GM21786 (cell line): ENCODE measurements at regions not wholly inside any gene's neighbourhood (a gene's known extent, or its start where the extent isn't known, plus 50 kb on each side); places are given as distances from the start of the nearest gene placed in this dataset.
"Not testable (repeated sequence)": the region's sequence is repeated elsewhere in the genome, so short reads cannot be mapped to it uniquely, and the experiment has no call there.

Source experiments
- ATAC-seq: cut with Tn5 transposase; IDR thresholded peaks from one replicate; pipeline ENCODE4 v1.9.1; 2021; ENCODE audit not compliant: unreplicated experiment

DNA sequence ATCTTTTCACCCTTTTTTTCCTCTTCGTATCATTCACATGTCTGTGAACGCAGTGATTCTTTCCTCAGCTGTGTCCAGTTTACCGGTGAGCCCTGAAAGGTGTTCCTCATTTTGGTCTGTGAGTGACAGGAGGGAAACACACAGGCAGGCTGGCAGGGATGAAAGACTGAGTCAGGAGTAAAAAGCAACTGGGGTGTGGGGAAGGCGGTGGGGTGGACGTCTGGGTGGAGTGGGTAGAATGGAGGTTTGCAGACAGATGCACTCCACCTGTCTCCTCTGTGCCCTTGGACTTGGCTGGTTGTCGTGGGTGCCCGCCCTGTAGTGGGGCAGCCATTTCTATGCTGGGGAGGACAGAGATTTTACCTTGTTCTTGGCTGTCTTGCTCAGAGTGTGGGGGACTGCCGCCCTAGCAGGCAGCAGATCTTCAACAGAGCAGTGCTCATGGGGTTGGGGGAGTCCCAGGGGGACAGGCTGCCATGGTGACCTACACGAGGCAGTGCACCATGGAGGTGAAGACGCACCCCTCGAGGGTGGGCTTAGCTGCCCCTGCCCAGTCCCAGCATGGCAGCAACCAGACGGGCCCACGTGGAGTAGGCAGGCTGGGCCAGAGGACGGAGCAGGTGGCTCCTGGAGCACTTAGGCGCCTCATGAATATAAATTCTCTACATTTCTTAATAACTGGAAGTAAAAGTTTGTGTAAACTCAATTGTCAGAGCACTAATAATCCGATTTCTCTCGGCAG, 603.7 kb downstream of the TBC1D22A start:
- no peak for ATAC-seq

DNA sequence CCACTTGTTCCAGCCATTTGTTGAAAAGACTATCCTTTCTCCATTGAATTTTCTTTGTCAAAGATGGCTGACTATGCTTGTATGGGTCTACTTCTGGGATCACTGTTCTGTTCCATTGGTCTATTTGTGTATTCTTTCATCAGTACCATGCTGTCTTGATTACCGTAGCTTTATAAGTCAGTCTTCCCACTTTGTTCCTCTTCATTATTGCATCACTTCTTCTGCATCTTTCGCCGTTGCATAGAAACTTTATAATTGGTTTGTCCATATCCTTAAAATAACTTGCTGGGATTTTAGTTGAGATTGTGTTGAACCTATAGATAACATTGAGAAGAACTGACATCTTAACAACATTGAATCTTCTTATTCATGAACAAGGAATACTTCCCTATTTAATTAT, 598.8 kb downstream of the TBC1D22A start:
- ATAC-seq, result no peak

DNA sequence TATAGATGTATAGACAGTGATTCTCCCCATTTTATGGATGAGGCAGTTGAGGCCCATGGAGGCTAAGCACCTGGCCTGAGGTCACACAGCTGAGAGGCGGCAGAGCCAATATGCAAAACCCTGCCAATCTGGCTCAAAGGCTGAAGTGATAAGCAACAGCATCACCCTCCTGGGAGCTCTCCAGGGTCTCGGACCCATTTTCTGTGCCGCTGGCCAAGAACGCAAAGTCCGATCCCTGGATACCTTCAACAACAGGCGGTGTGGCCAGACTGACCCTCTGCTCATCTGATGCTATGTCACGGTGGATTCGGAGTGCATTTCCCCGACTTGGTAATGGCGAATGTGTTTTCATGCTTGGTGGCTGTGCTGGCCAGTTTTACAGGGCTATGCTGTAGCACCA, 595.0 kb downstream of the TBC1D22A start:
- no peak for ATAC-seq

DNA sequence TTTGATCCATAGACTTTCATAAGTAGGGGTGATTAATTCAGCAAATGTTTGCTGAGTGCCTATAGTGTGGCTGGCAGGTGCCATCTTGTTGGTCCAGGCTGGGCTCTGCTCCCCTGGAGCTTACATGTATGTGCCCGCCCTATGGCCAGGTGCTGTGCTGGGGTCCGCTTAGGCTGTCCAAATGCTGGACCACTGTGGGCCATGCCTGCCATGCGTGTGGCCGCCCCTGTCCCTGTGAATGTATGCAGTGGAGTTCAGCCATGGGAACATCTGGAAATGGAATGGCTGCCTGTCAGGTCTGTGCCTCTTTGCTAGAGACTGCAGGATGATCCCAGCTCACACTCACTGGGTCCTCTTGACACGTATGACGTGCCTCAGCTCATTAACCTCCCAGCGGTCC, 594.6 kb downstream of the TBC1D22A start:
- no peak for ATAC-seq

DNA sequence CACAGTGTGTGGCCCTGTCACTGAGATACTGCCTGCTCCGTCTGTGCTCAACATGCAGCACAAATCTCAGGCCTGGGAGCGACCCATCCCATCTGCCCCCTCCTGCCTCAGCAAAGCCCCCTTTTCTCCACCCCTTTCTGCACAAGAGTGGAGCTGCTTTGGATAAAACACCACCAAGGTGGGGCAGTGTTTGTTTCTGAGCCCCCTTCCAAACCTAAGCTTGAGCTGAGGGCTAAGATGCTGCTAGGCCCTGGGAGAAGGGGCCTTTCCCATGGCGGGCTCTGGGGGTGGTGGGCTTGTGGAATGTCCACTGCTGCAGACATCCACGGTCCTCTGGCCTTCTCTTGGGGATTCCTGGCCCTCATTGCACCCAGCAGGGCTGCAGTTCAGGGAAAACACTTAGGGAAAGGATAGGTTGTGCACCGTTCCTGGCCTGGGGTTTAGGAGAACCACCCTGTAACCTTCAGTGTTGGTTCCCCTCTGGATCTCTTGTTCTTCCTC, 594.1 kb downstream of the TBC1D22A start:
- ATAC-seq, result no peak

DNA sequence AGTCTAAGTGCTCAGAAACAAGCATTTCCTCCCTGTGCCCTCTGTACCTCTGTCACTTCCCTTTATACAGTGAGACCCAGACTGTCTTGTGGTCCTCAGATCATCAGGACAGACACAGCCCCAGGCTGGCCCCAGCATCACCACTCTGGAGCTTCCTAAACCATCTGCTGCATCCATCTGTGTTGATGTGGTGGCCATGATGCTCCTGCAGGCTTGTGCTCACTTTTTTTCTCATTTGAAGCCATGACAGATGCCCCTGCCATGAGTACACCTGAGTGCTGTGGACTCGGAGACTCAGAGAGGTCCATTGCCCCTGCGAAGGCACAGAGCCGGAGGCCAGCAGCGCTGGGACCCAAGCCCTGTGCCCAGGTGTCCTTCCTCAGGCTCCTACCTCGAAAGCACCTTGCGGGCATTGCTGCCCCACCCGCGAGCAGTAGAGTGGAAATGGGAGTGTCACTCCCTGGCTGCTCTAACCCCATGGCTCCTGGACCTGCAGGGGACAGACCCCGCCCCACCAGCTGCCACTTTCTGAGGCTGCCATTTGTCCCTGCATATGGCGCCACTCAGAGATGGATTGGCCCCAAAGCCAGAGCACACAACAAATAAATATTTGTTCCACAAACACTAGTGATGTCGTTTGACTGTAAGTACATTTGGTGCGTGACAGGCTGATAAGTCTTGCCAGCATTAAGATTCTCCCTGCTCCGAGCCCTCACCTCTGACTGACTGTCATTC, 593.5 kb downstream of the TBC1D22A start:
- ATAC-seq, result no peak

DNA sequence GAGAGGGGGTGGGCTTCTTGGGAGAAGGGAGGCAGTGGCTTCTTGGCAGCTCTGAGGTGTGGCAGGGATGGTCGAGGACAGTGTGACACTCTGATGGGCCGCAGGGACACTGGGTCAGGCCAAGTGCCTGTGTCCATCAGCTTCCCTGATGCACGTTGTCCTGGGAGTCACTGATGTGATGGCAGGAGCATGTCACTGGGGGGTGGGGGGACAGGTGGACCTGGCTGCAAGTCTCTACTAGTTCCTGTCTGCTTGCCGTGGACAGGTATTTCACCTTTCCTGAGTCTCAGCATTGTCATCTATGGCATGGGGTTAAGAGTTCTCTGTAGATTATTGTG, 592.9 kb downstream of the TBC1D22A start:
- no peak for ATAC-seq

DNA sequence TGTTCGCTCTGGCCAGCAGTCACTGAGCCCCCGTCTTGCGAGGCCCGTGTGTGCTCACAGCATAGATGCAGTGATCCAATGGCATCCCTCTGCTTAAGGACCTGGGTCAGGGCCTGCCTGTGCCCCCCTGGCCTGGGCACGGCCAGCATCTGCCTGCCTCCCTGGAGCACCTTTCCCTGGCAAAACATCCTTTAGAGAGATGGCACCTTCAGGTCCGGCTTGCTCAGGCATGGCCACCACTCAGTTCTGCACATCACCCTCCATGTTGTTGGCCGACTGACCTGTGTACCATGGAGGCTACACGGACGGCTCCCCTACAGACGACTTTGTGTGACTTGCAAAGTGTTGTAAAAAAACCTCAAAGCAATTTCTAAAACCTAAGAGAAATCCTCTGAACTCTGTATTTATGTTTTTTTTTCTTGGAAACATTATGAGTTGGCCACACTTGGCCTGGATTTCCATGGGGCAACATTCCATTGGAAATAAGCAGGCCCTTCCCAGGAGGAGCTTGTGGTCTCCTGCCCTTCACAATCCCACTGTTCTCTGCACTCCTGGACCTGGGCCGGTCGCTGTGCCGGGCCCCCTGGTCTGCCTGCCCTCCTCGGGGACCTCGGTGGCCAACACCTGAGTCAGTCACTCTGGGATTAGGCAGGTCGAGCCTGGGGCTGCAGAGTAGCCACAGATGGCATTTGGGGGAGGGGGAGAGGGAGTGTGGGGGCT, 592.4 kb downstream of the TBC1D22A start:
- no peak for ATAC-seq

DNA sequence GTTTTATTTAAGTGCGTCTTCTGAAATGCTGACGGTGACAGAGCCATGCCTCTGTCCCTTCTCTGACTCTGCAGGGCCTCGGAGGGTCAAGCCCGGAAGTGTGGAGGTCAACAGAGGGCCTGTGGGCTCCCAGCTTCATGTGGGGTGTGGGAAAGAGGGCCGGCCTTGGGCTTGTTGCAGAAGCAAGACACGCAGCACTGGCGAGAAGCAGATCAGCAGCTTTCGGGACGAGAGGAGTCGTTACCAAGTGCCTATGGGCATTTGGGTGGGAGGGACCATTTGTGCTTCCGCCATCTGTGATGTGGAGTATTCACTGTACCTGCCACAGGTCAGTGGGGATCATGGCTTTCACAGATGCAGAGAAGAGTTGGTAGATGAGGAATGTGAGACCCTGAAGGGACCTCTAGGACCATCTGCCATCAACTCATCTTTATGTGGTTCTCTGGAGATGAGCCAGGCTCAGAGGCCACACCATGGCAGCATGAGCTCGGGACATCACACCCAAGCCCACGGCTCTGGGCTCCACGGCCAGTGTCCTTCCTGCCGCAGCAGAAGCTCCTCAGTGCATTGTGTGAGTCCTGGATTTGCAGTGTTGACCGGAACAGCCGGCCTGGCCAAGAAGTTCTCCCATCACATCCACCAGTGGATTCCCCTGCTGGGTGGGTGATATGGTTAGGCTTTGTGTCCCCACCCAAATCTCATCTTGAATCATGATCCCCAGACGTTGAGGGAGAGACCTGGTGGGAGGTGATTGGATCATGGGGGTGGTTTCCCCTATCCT, 590.7 kb downstream of the TBC1D22A start:
- no peak for ATAC-seq

DNA sequence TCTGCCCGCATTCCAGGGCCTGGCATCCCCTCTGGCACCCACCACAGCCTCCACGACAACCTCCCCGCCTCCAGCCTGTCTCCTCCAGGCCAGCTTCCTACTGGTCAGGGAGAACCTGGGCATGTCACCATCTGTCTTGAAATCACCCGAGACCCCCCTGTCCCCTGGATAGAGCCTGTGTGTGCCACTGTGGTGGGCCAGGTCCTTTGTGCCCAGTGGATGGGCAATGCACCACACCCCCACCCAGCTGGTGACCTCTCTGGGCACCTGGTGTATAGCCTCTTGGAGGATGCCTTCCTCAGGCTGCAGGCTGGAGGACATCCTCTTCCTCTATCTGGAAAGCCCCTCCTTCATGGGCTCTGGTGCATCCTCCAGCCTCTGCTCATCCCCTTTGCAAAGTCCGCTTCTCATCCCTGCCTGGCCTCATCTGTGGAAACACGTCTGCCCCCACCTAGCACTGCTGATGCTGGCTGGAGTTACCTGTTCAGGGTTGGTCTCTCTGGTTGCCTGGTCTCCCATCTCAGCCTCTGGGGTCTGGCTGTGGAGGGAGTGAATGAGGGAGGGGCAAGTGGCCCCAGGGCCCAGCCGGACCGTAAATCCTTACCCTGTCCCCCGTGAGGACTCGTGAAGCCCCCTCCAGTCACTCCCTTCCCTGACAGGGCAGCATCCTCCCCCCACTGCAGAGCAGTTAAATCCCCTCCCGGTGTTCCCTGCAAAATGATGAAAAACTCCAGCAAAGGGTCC, 589.6 kb downstream of the TBC1D22A start:
- ATAC-seq, result no peak

DNA sequence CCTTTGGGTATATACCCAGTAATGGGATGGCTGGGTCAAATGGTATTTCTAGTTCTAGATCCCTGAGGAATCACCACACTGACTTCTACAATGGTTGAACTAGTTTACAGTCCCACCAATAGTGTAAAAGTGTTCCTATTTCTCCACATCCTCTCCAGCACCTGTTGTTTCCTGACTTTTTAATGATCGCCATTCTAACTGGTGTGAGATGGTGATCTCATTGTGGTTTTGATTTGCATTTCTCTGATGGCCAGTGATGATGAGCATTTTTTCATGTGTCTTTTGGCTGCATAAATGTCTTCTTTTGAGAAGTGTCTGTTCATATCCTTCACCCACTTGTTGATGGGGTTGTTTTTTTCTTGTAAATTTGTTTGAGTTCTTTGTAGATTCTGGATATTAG, 583.8 kb downstream of the TBC1D22A start:
- not testable (repeated sequence) for ATAC-seq

DNA sequence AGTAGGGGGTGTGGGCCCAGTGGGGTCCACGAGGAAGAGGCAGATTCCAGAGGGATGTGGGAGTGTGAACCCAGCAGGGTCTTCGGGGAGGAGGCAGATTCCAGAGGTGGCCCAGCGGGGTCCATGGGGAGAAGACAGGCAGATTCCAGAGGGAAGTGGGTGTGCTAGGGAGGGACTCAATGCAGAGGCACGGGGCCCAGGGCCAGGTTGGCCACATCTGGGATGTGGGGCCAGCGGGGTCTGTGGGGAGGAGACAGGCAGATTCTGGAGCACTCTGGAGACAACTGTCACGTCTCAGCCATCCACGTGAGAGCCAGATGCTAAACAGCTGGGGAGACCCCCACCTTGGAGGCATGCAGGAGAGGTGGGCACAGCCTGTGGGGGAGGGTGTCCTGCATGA, 582.6 kb downstream of the TBC1D22A start:
- no peak for ATAC-seq

DNA sequence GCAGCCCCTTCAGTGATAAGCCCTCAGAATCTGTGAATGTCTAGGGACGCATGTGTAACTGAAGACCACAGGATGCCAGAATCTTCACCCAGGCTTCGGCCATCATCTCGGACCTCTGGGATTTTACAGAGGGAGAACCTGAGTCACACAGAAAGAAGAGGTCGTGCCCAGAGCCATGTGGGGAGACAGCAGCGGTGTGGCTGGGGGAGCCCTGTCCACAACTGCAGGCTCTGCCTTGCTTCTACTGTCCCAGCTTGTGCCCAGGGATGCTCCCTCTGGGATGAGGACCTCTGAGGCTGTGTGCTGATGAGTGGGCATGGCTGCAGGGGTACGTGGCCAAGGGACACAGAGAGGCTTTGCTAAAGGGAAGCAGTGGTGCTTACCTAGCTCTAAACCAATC, 582.0 kb downstream of the TBC1D22A start:
- no peak for ATAC-seq

DNA sequence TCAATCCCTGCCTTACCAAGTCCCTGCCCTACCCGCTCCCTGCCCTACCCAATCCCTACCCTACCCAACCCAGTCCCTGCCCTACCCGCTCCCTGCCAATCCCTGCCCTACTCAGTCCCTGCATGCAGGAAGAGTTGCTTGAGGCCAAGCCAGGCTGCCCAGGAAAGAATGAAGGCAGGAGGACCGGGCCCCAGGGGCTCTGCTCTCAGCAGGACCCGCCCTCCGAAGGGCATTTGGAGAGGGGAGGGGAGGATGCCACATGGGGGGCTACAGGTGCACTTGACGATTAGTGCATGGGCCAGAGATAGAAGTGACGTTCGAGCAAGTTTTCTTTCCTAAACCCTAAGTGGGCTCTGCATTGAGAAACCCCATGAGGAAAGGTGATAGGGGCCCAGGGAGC, 581.2 kb downstream of the TBC1D22A start:
- ATAC-seq, result no peak

DNA sequence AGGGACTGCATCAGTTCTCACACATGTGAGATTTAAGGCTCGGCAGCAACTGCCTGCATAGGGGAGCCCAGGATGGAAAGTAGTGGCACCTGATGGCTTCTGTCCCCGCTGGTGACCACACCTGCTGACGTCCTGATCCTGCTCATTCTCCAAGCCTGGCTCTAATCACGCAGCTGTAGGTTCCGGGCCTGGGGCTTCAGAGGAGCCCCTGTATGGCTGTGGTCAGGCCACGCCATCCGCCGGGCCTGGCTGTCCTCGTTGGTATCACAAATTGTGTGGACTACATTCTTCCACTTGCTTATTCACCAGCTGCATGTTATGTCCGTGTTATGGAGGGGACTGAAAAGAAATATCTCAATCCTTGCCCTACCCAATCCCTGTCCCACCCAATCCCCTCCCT, 580.0 kb downstream of the TBC1D22A start:
- no peak for ATAC-seq

DNA sequence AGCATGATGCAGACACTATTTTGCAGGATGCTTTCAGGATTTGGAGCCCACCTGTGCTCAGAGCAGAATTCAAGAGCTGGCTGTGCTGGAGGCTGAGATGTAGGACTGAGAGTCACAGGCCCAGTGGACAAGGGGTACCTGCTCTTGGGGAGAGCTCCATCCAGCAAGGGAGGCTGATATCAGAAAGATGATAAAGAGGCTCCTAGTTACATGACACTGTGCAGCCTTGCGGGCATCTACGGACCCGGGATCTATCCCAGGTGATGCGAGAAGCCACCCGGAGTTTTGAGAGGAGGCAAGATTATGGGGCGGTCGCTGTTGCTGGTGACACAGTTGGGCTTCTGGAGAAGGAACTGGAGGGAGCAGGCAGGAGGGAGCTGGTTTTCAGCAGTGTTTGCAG, 579.0 kb downstream of the TBC1D22A start:
- no peak for ATAC-seq

DNA sequence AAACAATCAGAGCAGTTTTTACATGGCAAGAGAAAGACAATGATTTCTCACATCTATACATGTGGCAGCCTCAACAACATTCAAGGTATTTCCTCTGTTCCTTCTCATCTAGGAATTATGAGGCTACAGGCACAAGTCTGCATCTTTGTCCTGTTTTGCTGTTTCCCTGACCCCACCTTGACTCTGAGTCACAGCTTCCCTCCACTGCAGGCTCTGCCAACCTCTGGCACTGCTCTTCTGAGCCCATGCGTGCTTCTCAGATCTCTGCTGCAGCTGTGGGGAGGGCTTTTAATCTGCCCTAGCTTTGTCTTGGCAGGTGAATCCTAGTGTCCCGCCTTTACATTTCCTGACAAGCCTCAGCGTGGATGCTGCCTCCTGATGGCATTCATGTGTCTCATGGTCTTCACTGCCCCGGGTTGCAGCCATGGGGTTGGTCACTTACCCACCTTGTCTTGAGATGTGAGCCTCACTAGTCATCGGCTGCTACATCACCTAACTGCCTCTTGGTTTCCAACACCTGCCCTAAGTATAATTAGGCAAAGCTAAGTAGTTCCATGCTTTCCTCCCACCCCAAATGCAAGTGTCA, 578.5 kb downstream of the TBC1D22A start:
- ATAC-seq, result no peak

DNA sequence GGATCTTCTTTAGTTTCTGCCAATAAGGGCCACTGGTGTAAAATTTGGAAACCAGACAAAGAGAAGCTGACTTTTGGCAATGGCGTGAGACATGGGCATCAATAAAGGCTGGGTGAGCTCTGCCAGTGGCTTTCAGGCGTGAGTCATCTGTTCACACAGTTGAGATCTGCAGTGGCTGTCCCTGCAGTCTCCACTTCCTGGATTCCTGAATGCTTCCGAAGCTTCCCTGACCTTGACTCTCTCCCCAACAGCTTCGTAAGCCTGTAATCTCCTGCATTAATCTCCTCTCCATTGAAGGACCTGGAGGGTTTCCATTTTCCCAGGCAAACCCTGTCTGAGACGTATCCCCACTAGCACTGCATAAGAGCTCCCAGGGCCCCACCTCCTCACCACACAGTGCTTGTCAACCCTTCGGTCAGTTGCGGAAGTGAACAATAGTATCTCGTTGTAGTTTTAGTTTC, 574.7 kb downstream of the TBC1D22A start:
- no peak for ATAC-seq

DNA sequence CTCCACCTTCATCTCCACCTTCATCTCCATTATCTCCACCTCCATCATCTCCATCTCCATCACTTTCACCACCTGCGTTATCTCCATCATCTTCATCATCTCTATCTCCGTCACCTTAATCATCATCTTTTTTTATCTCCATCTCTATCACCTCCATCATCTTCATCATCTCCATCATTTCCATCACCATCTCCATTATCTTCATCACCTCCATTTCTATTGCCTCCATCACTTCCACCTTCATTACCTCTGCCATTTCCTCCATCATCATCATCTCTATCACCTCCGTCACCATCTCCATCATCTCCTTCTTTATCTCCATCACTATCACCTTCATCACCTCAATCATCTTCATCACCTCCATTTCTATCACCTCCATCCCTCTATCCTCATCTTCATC, 573.5 kb downstream of the TBC1D22A start:
- no peak for ATAC-seq

DNA sequence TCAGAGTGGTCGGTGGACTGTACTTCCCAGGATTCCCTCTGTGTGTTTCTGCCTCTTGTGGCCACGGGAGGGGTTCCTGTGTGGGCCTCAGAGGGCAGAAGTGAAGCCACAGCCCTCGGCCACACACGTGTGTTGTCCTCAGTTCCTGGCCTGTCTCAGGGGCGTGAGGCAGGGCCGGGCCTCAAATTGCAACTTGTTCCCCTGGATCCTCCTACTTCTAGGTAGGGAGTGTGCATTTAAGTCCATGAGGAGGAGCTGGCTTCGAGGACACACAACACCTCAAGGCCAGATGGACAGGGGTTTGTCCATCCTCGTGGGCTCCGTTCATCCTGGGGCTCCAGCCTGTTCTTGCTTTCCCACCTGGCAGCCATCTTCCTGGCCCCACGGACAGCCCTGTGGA, 573.0 kb downstream of the TBC1D22A start:
- ATAC-seq, result no peak
